Lower leg skin (tissue), 4 donors: ENCODE measurements at regions not wholly inside any gene's neighbourhood (a gene's known extent, or its start where the extent isn't known, plus 50 kb on each side); places are given as distances from the start of the nearest gene placed in this dataset.

Experiments used
- DNase-seq, 2 donors: peaks; one replicate each; pipeline ENCODE4 v3.0.0-alpha.2; 2019; ENCODE audit warnings: low spot score in 2 of 2
- H3K4me3 ChIP-seq: fragments of 200-600 bp; sonication (generic); 2 replicates; pipeline ENCODE4 v1.5.1; 2017; ENCODE audit warnings: mild to moderate bottlenecking, low read depth; ENCODE audit not compliant: poor library complexity, severe bottlenecking
- CTCF ChIP-seq, 3 donors: fragments of 450-650 bp; IDR thresholded peaks; one replicate each; pipeline ENCODE4 v1.5.1; 2016; ENCODE audit warnings: antibody characterized with exemption in 3 of 3, mild to moderate bottlenecking in 3 of 3, moderate library complexity in 2 of 3
- POLR2A ChIP-seq, 2 donors: fragments of 450-650 bp; IDR thresholded peaks; one replicate each; pipeline ENCODE4 v1.6.1; 2016 to 2017; ENCODE audit warnings: antibody characterized with exemption in 2 of 2, mild to moderate bottlenecking in 1 of 2, moderate library complexity in 1 of 2
- WGBS, 2 donors: methylation state at CpG; one replicate each; pipeline ENCODE4 v1.1.5; 2018; 5-methylcytosine and 5-hydroxymethylcytosine counted together
- intact Hi-C: fragments of 100-400 bp; cut with DNase I; formaldehyde crosslinking; loops from one replicate; pipeline ENCODE4 v1.15.0; 2023; ENCODE audit warnings: low total_unique reads

- H3K4me3 ChIP-seq = no peak overlapping the region
- no peak for DNase-seq
- WGBS, 2 donors = 56 to 63% methylated on average over 2 of the region's 2 CpGs
- no peak for TF ChIP-seq POLR2A (IDR thresholded peaks at IDR 0.05)
- TF ChIP-seq CTCF (IDR thresholded peaks at IDR 0.05) = no peak
- intact Hi-C loops = no loop called here
These were observed 61.5 kb upstream of the DOCK10 start for GRCh38 chr2:225103737-225104141.

- intact Hi-C loops = loop anchor here (1.0 kb wide), 1 partner anchor 32 kb away; no protein-coding TSS in a partner anchor
These were observed 58.6 kb upstream of the DOCK10 start for GRCh38 chr2:225100856-225101294.

GRCh38 chr2:225100269-225100668 is 58.0 kb upstream of the DOCK10 start:
- 83 to 88% methylated on average over 1 of the region's 1 CpG for WGBS, 2 donors
- DNase-seq = no peak
- intact Hi-C loops = loop anchor here (1.0 kb wide), 1 partner anchor 33 kb away; no protein-coding TSS in a partner anchor
- H3K4me3 ChIP-seq = no peak overlapping the region
- TF ChIP-seq POLR2A (IDR thresholded peaks at IDR 0.05) = no peak
- TF ChIP-seq CTCF (IDR thresholded peaks at IDR 0.05) = no peak

More at GRCh38 chr2:225100856-225101294, 58.6 kb upstream of the DOCK10 start:
- TF ChIP-seq CTCF (IDR thresholded peaks at IDR 0.05) (no peak), POLR2A (IDR thresholded peaks at IDR 0.05) (no peak)
- no peak for DNase-seq
- WGBS, 2 donors = 77 to 84% methylated on average over 1 of the region's 1 CpG
- no peak overlapping the region for H3K4me3 ChIP-seq

GRCh38 chr2:225097035-225097434 is 54.8 kb upstream of the DOCK10 start:
- H3K4me3 ChIP-seq = no peak overlapping the region
- no peak for TF ChIP-seq POLR2A (IDR thresholded peaks at IDR 0.05)
- no peak for TF ChIP-seq CTCF (IDR thresholded peaks at IDR 0.05)
- DNase-seq = no peak
- 50 to 65% methylated on average over 1 of the region's 1 CpG for WGBS, 2 donors
- intact Hi-C loops = no loop called here
